ENCODE measurements at regions not wholly inside any gene's neighbourhood (a gene's known extent, or its start where the extent isn't known, plus 50 kb on each side); places are given as distances from the start of the nearest gene placed in this dataset.

GRCh38 chr2:120452945-120453634 lies 107.2 kb downstream of the INHBB start:
- Histone ChIP-seq H3K36me3 (ENCODE audit: control insufficient read depth, low read depth, low read length) (no peaks in the 10 kb centered on the region), H3K9me3 (ENCODE audit: control insufficient read depth, low read depth, low read length) (no peaks in the 10 kb centered on the region), H3K27ac (ENCODE audit: low read length) (no peak overlapping the region), H3K4me3 (ENCODE audit: low read length) (no peak overlapping the region), H3K9ac (ENCODE audit: low read length) (no peak overlapping the region), H3K4me1 (ENCODE audit: control insufficient read depth, low read depth, low read length) (no peaks in the 10 kb centered on the region), H3K27me3 (ENCODE audit: control insufficient read depth, insufficient read depth, low read length) (peaks cover 77% of the 10 kb centered on the region)

GRCh38 chr2:120453635-120453998 lies 107.7 kb downstream of the INHBB start:
- Histone ChIP-seq H3K9me3 (ENCODE audit: control insufficient read depth, low read depth, low read length) (no peaks in the 10 kb centered on the region), H3K4me3 (ENCODE audit: low read length) (no peak overlapping the region), H3K27me3 (ENCODE audit: control insufficient read depth, insufficient read depth, low read length) (peaks cover 77% of the 10 kb centered on the region), H3K4me1 (ENCODE audit: control insufficient read depth, low read depth, low read length) (no peaks in the 10 kb centered on the region), H3K27ac (ENCODE audit: low read length) (no peak overlapping the region), H3K9ac (ENCODE audit: low read length) (no peak overlapping the region), H3K36me3 (ENCODE audit: control insufficient read depth, low read depth, low read length) (no peaks in the 10 kb centered on the region)

DNA sequence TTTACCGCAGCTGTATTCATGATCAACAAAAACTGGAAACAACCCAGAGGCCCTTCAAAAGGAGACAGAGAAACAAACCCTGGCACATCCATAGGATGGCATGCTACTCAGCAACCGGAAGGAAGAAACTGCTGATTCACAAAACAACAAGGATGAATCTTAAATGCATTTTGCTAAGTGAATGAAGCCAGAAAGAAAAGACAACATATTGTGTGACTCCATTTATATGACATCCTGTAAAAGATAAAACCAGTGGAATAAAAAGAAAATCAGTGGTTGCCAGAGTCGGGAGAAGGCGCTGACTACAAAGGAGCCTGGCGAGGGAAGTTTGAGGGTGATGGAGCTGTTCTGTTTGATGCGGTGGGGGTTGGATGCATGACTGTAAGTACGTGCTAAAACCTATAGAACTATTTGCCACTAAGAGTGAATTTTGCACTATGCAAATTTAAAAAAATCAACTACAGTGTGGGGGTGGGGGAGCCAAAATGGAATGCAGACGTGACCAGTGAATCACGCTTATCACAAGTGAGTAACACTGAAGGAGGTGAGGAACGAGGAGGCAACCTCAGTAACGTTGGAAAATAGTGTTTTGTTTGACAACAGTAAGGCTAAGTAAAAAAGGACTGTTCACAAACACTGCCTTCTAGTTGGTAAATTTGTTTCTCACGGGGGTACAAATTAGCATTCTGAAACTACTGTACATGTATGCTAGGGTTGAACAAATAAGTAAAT lies 108.9 kb downstream of the INHBB start:
- Histone ChIP-seq H3K36me3 (ENCODE audit: control insufficient read depth, low read depth, low read length) (no peaks in the 10 kb centered on the region), H3K27me3 (ENCODE audit: control insufficient read depth, insufficient read depth, low read length) (peaks cover 77% of the 10 kb centered on the region), H3K27ac (ENCODE audit: low read length) (no peak overlapping the region), H3K9ac (ENCODE audit: low read length) (no peak overlapping the region), H3K4me1 (ENCODE audit: control insufficient read depth, low read depth, low read length) (no peaks in the 10 kb centered on the region), H3K9me3 (ENCODE audit: control insufficient read depth, low read depth, low read length) (no peaks in the 10 kb centered on the region), H3K4me3 (ENCODE audit: low read length) (no peak overlapping the region)

DNA sequence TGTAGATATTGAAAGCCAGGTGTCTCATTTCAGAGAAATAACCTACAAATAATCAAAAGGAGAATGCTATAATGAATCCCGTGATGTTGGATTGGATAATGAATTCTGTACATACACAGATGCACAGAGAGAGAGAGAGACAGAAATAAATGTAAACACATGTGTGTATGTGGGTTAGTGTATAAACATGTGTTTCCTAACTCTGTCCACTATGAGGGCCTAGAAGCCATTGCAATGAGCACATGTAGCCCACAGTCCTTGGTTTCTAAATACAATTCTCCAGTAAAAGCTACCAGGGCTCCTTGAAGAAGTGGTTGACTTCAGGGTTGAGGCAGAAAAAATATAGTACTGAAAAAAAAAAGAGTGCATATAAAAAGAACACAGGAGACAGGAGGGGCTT lies 109.5 kb downstream of the INHBB start:
- no peaks in the 10 kb centered on the region for H3K4me1 ChIP-seq (ENCODE audit: control insufficient read depth, low read depth, low read length)

GRCh38 chr2:120456867-120457266 lies 110.9 kb downstream of the INHBB start:
- Histone ChIP-seq H3K27ac (ENCODE audit: low read length) (no peak overlapping the region), H3K4me3 (ENCODE audit: low read length) (no peak overlapping the region), H3K36me3 (ENCODE audit: control insufficient read depth, low read depth, low read length) (no peaks in the 10 kb centered on the region), H3K27me3 (ENCODE audit: control insufficient read depth, insufficient read depth, low read length) (peaks cover 78% of the 10 kb centered on the region), H3K9ac (ENCODE audit: low read length) (no peak overlapping the region), H3K4me1 (ENCODE audit: control insufficient read depth, low read depth, low read length) (no peaks in the 10 kb centered on the region), H3K9me3 (ENCODE audit: control insufficient read depth, low read depth, low read length) (no peaks in the 10 kb centered on the region)

More for the DNA sequence above, 109.5 kb downstream of the INHBB start:
- no peaks in the 10 kb centered on the region for H3K9me3 ChIP-seq (ENCODE audit: control insufficient read depth, low read depth, low read length)
- no peaks in the 10 kb centered on the region for H3K36me3 ChIP-seq (ENCODE audit: control insufficient read depth, low read depth, low read length)
- no peak overlapping the region for H3K27ac ChIP-seq (ENCODE audit: low read length)
- peaks cover 77% of the 10 kb centered on the region for H3K27me3 ChIP-seq (ENCODE audit: control insufficient read depth, insufficient read depth, low read length)
- H3K9ac ChIP-seq (ENCODE audit: low read length): no peak overlapping the region
- H3K4me3 ChIP-seq (ENCODE audit: low read length): no peak overlapping the region

GRCh38 chr2:120460511-120460910 lies 114.6 kb downstream of the INHBB start:
- no peak overlapping the region for H3K9ac ChIP-seq (ENCODE audit: low read length)
- H3K9me3 ChIP-seq (ENCODE audit: control insufficient read depth, low read depth, low read length): no peaks in the 10 kb centered on the region
- no peaks in the 10 kb centered on the region for H3K36me3 ChIP-seq (ENCODE audit: control insufficient read depth, low read depth, low read length)
- no peak overlapping the region for H3K4me3 ChIP-seq (ENCODE audit: low read length)
- peaks cover 2% of the 10 kb centered on the region for H3K4me1 ChIP-seq (ENCODE audit: control insufficient read depth, low read depth, low read length)
- H3K27ac ChIP-seq (ENCODE audit: low read length): no peak overlapping the region
- H3K27me3 ChIP-seq (ENCODE audit: control insufficient read depth, insufficient read depth, low read length): peaks cover 93% of the 10 kb centered on the region

DNA sequence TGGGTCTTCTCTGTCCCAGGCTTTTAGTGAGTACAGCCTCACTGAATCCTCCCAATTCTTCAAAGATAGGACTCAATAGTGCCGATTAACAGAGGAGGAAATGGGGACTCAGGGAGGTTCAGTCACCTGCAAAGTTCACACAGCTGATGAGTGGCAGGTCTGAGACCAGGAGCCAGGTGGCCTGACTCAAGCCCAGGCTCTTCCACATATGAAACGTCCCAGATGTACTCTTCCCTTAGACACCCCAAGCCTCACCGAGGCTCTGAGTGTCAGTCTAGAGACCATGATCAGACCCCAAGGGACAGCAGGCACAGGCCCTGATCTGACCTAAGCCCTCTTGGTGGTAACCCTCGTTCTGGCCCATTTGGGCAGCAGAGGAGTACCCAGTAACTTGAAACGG lies 115.2 kb downstream of the INHBB start:
- Histone ChIP-seq H3K4me3 (ENCODE audit: low read length) (no peak overlapping the region), H3K9ac (ENCODE audit: low read length) (no peak overlapping the region), H3K27me3 (ENCODE audit: control insufficient read depth, insufficient read depth, low read length) (peaks cover 95% of the 10 kb centered on the region), H3K36me3 (ENCODE audit: control insufficient read depth, low read depth, low read length) (no peaks in the 10 kb centered on the region), H3K9me3 (ENCODE audit: control insufficient read depth, low read depth, low read length) (no peaks in the 10 kb centered on the region), H3K4me1 (ENCODE audit: control insufficient read depth, low read depth, low read length) (peaks cover 5% of the 10 kb centered on the region), H3K27ac (ENCODE audit: low read length) (no peak overlapping the region)

DNA sequence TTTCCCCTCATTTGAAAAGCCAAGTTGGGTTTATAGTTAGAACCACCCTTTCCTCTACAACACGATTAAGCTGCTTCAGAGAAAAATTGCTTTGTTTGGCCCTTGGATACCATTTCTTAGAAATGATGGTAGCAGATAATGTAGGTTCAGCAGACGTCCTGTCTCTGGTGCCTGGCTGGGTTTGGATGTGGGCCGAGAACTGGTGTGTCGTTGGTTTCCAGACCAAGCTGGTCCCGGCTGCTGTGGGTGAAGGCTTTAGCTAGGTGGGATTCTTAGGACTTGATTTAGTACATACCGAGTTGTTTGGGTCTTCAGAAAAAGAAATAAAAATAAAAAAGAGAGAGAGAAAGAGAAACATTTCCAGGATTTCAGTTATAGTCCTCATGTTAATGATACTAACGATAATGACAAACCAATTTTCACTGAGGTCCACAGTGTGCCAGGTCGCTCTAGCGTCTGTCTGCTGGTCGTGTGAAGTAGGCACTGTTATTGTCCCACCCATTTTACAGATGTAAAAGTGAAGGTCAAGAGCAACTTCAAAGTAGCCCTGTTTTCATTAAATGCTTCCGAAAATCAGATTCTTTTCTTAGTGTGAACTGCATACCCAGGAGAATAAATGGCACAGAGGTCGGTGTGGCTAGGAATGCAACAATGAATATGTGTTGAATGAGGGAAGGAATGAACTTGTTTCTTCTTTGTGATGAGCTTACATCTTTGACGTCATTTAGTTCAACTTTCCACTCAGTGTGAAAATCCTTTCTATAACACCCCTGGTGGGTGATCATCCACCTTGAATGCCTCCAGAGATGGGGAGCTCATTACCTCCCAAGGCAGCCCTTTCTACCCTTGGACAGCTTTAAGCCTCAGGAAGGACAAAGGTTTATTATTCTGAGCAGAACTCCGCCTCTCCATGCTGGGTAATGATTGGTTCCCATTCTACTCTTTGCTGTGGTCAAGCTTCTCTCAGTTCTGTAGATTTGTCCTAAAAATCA lies 115.9 kb downstream of the INHBB start:
- Histone ChIP-seq H3K4me1 (ENCODE audit: control insufficient read depth, low read depth, low read length) (peaks cover 11% of the 10 kb centered on the region), H3K9me3 (ENCODE audit: control insufficient read depth, low read depth, low read length) (no peaks in the 10 kb centered on the region), H3K36me3 (ENCODE audit: control insufficient read depth, low read depth, low read length) (no peaks in the 10 kb centered on the region), H3K4me3 (ENCODE audit: low read length) (no peak overlapping the region), H3K27me3 (ENCODE audit: control insufficient read depth, insufficient read depth, low read length) (peaks cover 100% of the 10 kb centered on the region), H3K27ac (ENCODE audit: low read length) (no peak overlapping the region), H3K9ac (ENCODE audit: low read length) (no peak overlapping the region)

DNA sequence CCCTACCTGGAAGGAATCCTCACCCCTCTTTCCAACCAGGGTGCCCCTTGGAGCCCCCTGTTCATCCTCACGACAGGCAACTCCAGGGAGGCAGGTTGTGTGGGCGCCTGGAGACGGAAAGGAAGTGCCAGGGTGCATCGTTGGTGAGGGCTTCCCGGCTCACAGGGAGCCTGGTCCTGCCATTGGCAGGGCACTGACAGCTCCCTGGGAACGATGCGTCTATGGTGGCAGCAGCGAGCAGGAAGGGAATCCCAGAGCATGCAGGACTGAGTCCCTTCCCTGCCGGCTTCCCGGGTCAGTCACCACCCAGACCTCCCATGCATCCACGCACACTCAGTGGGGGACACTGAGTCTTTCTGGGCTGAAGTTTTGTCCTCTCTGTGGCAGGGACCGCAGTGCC lies 117.6 kb downstream of the INHBB start:
- no peak overlapping the region for H3K27ac ChIP-seq (ENCODE audit: low read length)
- H3K9me3 ChIP-seq (ENCODE audit: control insufficient read depth, low read depth, low read length): no peaks in the 10 kb centered on the region
- H3K27me3 ChIP-seq (ENCODE audit: control insufficient read depth, insufficient read depth, low read length): peaks cover 100% of the 10 kb centered on the region
- no peaks in the 10 kb centered on the region for H3K36me3 ChIP-seq (ENCODE audit: control insufficient read depth, low read depth, low read length)
- no peak overlapping the region for H3K4me3 ChIP-seq (ENCODE audit: low read length)
- no peak overlapping the region for H3K9ac ChIP-seq (ENCODE audit: low read length)
- peaks cover 12% of the 10 kb centered on the region for H3K4me1 ChIP-seq (ENCODE audit: control insufficient read depth, low read depth, low read length)

GRCh38 chr2:120463996-120464395 lies 118.1 kb downstream of the INHBB start:
- H3K4me3 ChIP-seq (ENCODE audit: low read length): no peak overlapping the region
- peaks cover 12% of the 10 kb centered on the region for H3K4me1 ChIP-seq (ENCODE audit: control insufficient read depth, low read depth, low read length)
- peaks cover 100% of the 10 kb centered on the region for H3K27me3 ChIP-seq (ENCODE audit: control insufficient read depth, insufficient read depth, low read length)
- no peaks in the 10 kb centered on the region for H3K36me3 ChIP-seq (ENCODE audit: control insufficient read depth, low read depth, low read length)
- H3K9me3 ChIP-seq (ENCODE audit: control insufficient read depth, low read depth, low read length): no peaks in the 10 kb centered on the region
- H3K27ac ChIP-seq (ENCODE audit: low read length): no peak overlapping the region
- no peak overlapping the region for H3K9ac ChIP-seq (ENCODE audit: low read length)

DNA sequence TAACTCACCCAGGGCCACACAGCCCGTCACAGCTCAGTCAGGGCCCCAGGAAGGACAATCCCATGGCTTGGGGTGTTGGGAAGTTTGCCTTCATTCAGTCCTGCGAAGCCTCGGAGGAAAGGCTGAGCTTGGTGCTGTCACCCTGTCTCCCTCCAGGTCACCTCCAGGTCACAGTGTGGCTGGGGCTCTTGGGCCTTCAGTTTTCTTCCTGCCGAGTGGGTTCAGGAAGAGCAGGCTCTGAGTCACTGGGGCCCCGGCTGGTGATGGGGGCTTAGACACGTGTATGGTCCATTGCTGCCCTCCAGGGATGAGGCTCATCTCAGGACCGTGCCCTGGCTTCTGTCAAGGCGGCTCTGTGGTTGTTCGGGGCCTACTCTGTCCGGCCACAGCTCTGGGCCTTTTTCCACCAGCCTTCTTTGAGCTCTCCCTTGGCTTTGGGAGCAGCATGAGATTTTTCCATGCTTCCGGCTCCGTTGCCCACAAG lies 118.6 kb downstream of the INHBB start:
- H3K27ac ChIP-seq (ENCODE audit: low read length): no peak overlapping the region
- no peak overlapping the region for H3K4me3 ChIP-seq (ENCODE audit: low read length)

More for the DNA sequence above, 118.6 kb downstream of the INHBB start:
- Histone ChIP-seq H3K4me1 (ENCODE audit: control insufficient read depth, low read depth, low read length) (peaks cover 12% of the 10 kb centered on the region), H3K27me3 (ENCODE audit: control insufficient read depth, insufficient read depth, low read length) (peaks cover 100% of the 10 kb centered on the region), H3K9me3 (ENCODE audit: control insufficient read depth, low read depth, low read length) (no peaks in the 10 kb centered on the region), H3K9ac (ENCODE audit: low read length) (no peak overlapping the region), H3K36me3 (ENCODE audit: control insufficient read depth, low read depth, low read length) (no peaks in the 10 kb centered on the region)
